Suprapubic skin (tissue), 4 donors: ENCODE measurements at regions not wholly inside any gene's neighbourhood (a gene's known extent, or its start where the extent isn't known, plus 50 kb on each side); places are given as distances from the start of the nearest gene placed in this dataset.

Source experiments
- DNase-seq, 2 donors: peaks; one replicate each; pipeline ENCODE4 v3.0.0-alpha.2; 2019; ENCODE audit warnings: low spot score in 2 of 2
- H3K27ac ChIP-seq: fragments of 200-600 bp; sonication (generic); one replicate; pipeline ENCODE4 v1.5.1; 2019
- H3K27me3 ChIP-seq: fragments of 200-600 bp; sonication (generic); one replicate; pipeline ENCODE4 v1.5.1; 2019
- H3K36me3 ChIP-seq: fragments of 200-600 bp; sonication (generic); one replicate; pipeline ENCODE4 v1.5.1; 2019
- H3K4me1 ChIP-seq: fragments of 200-600 bp; sonication (generic); one replicate; pipeline ENCODE4 v1.5.1; 2019
- H3K4me3 ChIP-seq: fragments of 200-600 bp; sonication (generic); one replicate; pipeline ENCODE4 v1.5.1; 2019; ENCODE audit warnings: mild to moderate bottlenecking
- H3K9me3 ChIP-seq: fragments of 200-600 bp; sonication (generic); one replicate; pipeline ENCODE4 v1.5.1; 2019
- EP300 ChIP-seq: sonication (generic); formaldehyde crosslinking; IDR thresholded peaks from one replicate; pipeline ENCODE4 v1.6.1; 2017; ENCODE audit warnings: antibody characterized with exemption
- POLR2A ChIP-seq, 2 donors: fragments of 450-650 bp; IDR thresholded peaks; one replicate each; pipeline ENCODE4 v1.6.1; 2017; ENCODE audit warnings: antibody characterized with exemption in 2 of 2, mild to moderate bottlenecking in 2 of 2, moderate library complexity in 2 of 2
- POLR2AphosphoS5 ChIP-seq, 3 donors: sonication (generic); formaldehyde crosslinking; IDR thresholded peaks; one replicate each; pipeline ENCODE4 v1.6.1; 2017; ENCODE audit warnings: antibody characterized with exemption in 3 of 3
- WGBS: methylation state at CpG from one replicate; pipeline ENCODE4 v1.1.5; 2018; 5-methylcytosine and 5-hydroxymethylcytosine counted together
- TF ChIP-seq, protein P1 (sequence below), 2 donors: fragments of 200-600 bp in 1 of 2; fragments of 450-650 bp in 1 of 2; sonication (generic) in 1 of 2; IDR thresholded peaks; one replicate each; pipeline ENCODE4 v1.5.1; 2016 to 2019; ENCODE audit warnings: antibody characterized with exemption in 2 of 2, mild to moderate bottlenecking in 1 of 2, moderate library complexity in 1 of 2

DNA sequence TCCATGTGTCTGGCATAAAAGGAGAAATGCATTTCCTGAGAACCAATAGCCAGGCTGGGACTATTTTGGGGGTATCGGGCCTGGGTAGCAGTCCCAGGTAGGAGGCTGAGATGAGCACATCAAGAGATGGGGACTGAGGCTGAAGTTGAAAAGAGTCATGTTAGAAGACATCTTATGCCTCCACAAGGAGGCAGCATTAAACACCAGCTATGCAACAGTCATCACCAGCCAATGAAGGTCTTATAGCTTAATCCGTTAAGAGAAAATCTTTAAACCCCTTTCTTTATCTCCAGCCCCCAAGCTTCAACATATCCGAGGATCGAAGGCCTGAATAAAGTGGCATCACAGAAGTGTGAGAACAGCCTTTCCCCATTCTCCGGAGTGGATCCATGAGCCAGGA lies 640.7 kb upstream of the PTBP2 start:
- Histone ChIP-seq H3K27ac (no peak overlapping the region), H3K9me3 (no peaks in the 10 kb centered on the region), H3K4me1 (no peaks in the 10 kb centered on the region), H3K4me3 (no peak overlapping the region), H3K36me3 (no peaks in the 10 kb centered on the region), H3K27me3 (no peaks in the 10 kb centered on the region)
- no peak for TF ChIP-seq POLR2AphosphoS5 (IDR thresholded peaks at IDR 0.05)
- TF ChIP-seq POLR2A (IDR thresholded peaks at IDR 0.05): no peak
- TF ChIP-seq, protein P1, sequence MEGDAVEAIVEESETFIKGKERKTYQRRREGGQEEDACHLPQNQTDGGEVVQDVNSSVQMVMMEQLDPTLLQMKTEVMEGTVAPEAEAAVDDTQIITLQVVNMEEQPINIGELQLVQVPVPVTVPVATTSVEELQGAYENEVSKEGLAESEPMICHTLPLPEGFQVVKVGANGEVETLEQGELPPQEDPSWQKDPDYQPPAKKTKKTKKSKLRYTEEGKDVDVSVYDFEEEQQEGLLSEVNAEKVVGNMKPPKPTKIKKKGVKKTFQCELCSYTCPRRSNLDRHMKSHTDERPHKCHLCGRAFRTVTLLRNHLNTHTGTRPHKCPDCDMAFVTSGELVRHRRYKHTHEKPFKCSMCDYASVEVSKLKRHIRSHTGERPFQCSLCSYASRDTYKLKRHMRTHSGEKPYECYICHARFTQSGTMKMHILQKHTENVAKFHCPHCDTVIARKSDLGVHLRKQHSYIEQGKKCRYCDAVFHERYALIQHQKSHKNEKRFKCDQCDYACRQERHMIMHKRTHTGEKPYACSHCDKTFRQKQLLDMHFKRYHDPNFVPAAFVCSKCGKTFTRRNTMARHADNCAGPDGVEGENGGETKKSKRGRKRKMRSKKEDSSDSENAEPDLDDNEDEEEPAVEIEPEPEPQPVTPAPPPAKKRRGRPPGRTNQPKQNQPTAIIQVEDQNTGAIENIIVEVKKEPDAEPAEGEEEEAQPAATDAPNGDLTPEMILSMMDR (IDR thresholded peaks at IDR 0.05): no peak
- no peak for TF ChIP-seq EP300
- WGBS: 95% methylated on average over 5 of the region's 5 CpGs
- DNase-seq: no peak

DNA sequence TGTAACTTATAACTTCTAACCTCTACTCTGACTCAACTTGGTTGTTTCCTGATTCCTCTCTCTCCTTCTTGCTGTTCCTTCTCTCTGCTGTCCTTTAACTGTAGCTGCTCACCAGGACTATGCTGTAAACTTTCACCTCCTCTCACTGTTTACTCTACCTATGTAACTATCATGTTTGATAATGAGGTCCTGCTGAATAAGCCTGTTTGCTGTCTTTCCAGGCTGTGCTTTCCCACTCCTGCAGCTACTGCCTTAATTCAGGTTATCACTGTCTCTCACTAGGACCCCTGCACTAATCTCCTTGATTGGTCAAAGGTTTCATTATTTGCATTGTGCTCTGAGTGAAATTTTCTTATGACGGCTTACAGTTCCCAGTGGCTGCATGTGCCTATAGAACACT lies 633.9 kb upstream of the PTBP2 start:
- no peaks in the 10 kb centered on the region for H3K9me3 ChIP-seq
- H3K36me3 ChIP-seq: no peaks in the 10 kb centered on the region
- H3K27ac ChIP-seq: no peak overlapping the region
- TF ChIP-seq POLR2AphosphoS5 (IDR thresholded peaks at IDR 0.05): no peak
- TF ChIP-seq POLR2A (IDR thresholded peaks at IDR 0.05): no peak
- TF ChIP-seq, protein P1 (IDR thresholded peaks at IDR 0.05): no peak
- TF ChIP-seq EP300: no peak
- H3K4me1 ChIP-seq: no peaks in the 10 kb centered on the region
- no peak overlapping the region for H3K4me3 ChIP-seq
- 94% methylated on average over 1 of the region's 1 CpG for WGBS
- no peaks in the 10 kb centered on the region for H3K27me3 ChIP-seq
- DNase-seq: no peak

DNA sequence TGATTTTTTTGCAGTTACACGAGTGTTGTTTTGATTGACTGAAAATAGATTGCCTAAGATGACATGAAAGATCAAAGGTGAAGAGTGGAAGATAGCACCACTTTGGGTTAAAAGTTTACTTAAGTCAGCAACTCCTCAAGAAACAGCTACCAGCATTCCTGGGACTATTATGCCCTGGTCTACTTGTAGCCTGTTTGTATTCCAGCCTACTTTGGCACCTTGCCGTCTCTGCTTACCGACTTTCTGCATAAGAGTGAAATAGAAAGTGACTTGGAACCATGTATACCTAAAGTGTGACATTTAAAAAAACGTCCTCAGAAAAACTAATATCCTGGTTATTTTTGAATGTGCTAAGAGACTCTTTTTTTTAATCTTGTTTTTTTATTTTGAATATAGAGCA lies 631.5 kb upstream of the PTBP2 start:
- DNase-seq: no peak
- 78% methylated on average over 4 of the region's 4 CpGs for WGBS
- Histone ChIP-seq H3K27ac (no peak overlapping the region), H3K4me3 (no peak overlapping the region), H3K9me3 (no peaks in the 10 kb centered on the region), H3K36me3 (no peaks in the 10 kb centered on the region), H3K4me1 (no peaks in the 10 kb centered on the region), H3K27me3 (no peaks in the 10 kb centered on the region)
- TF ChIP-seq, protein P1 (IDR thresholded peaks at IDR 0.05): no peak
- TF ChIP-seq EP300: no peak
- TF ChIP-seq POLR2AphosphoS5 (IDR thresholded peaks at IDR 0.05): no peak
- no peak for TF ChIP-seq POLR2A (IDR thresholded peaks at IDR 0.05)

DNA sequence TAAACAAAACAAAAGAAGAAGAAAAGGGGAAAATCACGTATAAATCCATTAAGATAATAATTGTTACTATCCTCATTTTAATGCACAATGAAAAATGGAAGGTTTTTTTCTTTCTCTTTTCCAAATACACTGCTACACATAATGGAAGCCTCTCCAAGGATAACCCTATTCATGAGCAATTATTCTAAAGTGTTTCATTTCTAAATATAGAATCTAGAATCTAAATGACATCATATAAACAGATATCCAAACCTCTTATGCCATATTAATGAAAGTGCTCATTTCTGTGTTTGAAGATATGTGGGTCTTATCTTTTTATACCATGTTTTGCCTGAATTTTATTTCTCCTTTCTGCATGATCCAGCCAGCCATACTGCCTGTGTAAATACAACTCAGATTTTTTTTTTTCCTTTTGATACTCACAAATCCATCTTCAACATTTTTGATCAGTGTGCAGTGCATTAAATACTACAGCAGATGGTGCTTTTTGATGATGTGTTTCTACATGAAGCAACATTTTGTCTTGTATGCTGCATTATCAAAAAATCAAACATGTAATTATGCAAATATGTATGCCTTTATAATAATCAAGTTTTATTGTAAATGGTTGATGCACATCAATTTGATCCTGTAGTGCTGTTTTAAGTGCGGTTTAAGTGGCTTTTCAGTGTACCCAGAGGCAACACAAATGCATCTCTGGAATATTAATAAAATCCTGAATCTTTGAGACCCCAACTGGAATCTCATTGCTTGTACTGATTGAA lies 625.6 kb upstream of the PTBP2 start:
- DNase-seq: no peak
- TF ChIP-seq, protein P1 (IDR thresholded peaks at IDR 0.05): no peak
- TF ChIP-seq EP300 (no peak), POLR2AphosphoS5 (IDR thresholded peaks at IDR 0.05) (no peak), POLR2A (IDR thresholded peaks at IDR 0.05) (no peak)
- no peak overlapping the region for H3K4me3 ChIP-seq
- H3K4me1 ChIP-seq: peaks cover 12% of the 10 kb centered on the region
- H3K27me3 ChIP-seq: no peaks in the 10 kb centered on the region
- H3K9me3 ChIP-seq: no peaks in the 10 kb centered on the region
- H3K27ac ChIP-seq: no peak overlapping the region
- WGBS: 68% methylated on average over 2 of the region's 2 CpGs
- no peaks in the 10 kb centered on the region for H3K36me3 ChIP-seq

DNA sequence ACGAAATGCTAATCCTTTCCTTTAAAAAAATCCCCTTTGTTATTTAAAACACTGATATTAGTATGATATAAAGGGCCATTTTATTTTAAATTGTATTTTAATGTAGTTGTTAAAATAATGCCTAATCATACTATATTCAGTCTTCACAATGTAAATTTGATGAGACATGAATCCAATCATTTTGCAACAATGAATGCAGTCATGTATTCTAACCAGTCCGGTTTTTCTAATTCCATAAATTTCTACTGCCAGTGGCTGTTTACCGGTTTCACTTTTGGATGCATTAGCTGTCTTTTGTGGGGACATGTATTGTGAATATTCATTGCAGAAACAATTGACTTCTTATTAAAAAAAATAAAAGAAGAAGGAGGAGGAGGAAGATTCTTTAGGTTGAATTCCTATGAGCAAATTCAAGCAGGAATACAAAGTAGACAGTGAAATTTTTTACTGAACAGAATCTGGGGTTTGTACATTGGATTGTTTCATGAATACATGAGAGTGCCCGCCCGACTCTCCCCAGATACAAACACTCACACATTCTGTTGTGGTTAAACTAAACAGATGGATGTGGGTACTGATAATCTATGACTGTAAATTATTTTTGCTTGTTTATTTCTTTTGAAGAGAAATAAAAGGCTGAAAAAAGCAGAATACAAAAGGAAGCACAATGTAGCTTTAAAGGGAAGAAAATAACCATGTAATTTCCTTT lies 624.8 kb upstream of the PTBP2 start:
- WGBS: 45% methylated on average over 5 of the region's 5 CpGs
- Histone ChIP-seq H3K36me3 (no peaks in the 10 kb centered on the region), H3K27ac (peak overlapping the region; percentile 6), H3K27me3 (no peaks in the 10 kb centered on the region), H3K4me1 (peaks cover 12% of the 10 kb centered on the region), H3K4me3 (no peak overlapping the region), H3K9me3 (no peaks in the 10 kb centered on the region)
- DNase-seq: no peak
- TF ChIP-seq POLR2A (IDR thresholded peaks at IDR 0.05): no peak
- TF ChIP-seq, protein P1 (IDR thresholded peaks at IDR 0.05): no peak
- TF ChIP-seq POLR2AphosphoS5 (IDR thresholded peaks at IDR 0.05): no peak
- TF ChIP-seq EP300: no peak
